HG03457 (cell line): ENCODE measurements at regions not wholly inside any gene's neighbourhood (a gene's known extent, or its start where the extent isn't known, plus 50 kb on each side); places are given as distances from the start of the nearest gene placed in this dataset.

Experiments used
- ATAC-seq: cut with Tn5 transposase; IDR thresholded peaks from one replicate; pipeline ENCODE4 v1.9.1; 2021; ENCODE audit warnings: moderate number of reproducible peaks; ENCODE audit not compliant: unreplicated experiment

GRCh38 chr22:47236718-47237117, 474.3 kb downstream of the TBC1D22A start:
- no peak for ATAC-seq

DNA sequence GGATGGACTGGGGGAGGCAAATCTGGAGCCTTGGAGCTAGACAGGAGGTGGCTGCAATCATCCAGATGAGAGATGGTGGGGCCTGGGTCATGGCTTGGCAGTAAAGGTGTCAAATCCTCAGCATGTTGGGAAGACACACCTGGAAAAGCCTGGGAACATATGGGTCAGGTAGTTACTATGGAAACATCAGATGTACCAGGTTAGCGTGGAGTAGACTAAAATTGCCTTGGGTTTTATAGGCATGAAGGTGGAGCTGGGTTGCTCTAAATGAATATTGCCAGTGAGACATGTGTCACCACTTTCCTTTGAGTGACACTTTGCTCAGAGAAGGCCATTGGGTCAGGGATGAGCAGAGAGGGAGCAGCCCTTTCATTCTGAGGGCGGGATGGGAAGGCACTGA, 473.7 kb downstream of the TBC1D22A start:
- no peak for ATAC-seq

DNA sequence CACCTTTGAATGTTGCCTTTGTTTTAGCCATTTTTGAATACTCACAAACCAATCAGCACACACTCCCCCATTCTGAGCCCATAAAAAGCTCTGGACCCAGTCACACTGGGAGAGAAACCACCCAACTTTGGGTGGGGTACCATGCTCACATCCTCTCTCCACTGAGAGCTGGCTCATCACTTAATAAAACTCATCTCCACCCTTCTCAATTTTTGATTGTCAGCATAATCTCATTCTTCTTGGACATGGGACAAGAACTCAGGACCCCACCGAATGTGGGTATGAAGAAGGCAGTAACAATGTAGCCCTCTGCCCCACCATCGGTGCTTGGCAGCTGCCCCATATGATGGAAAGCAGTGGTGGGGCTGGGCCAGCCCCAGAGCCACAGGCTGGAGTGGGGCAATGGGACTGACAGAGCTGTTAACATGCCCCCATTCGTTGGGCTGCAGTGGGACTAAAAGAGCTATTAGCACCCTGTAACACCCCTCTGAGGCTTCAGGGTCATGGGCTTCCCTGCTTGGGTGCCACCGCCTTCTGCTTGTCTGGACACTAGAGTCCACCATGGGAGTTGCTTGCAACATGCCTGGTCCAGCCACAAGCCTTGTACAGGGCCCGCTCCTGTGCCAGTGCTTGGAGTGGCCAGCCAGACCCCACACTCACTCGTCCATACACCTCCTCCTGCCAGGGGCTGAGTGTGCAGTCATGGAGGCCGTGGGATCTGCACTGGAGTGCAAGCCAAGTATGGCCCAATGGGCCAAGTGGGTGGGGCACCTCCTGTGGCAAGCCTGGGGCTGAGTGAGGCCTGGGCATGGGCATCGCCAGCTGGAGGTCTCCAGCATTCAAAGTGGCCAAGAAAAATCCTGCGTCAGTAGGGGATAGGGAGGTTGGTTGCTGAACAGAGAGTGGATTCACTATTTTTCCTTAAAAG, 471.1 kb downstream of the TBC1D22A start:
- ATAC-seq: no peak

- ATAC-seq: no peak
These were observed 470.3 kb downstream of the TBC1D22A start for GRCh38 chr22:47232753-47233152.

DNA sequence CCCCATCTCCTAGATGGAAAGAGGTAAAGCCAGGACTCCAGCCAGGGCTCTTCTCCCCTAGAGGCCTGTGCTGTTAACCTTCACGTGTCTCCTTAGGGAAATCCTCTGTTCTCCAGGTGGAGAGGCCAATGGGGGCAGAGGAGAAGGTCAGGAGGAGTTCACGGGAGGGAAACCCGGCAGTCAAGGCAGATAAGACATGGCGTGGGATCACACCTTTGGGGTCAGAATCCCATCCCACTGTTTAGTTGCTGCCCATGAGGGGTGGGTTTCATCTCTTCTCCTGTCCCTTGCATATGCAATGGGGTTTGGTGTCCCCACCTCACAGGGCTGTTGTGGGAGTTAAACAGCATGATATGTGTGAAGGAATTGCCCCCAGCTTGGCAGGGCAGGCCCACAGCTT, 469.7 kb downstream of the TBC1D22A start:
- no peak for ATAC-seq

- ATAC-seq: no peak
These were observed 469.3 kb downstream of the TBC1D22A start for GRCh38 chr22:47231759-47232158.

- ATAC-seq: no peak
These were observed 468.3 kb downstream of the TBC1D22A start for GRCh38 chr22:47230741-47231140.

DNA sequence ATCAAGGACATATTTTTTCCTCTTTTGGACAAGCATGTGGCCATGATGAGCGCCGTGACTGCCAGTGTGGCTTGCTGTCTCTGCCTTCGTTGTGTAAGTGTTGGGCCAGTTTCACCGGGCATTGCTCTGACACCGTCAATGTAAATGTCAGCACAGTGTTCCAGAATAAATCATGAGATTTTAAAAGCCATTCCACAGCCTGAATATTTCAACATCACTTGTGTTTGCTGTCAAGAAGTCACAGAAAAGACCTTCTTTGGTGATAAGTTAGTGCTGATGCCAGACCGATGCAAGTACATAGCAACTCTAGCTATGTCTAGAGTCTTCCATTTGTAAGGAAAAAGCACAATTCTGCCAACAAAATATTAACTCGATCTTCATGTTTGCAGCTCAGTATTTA, 467.8 kb downstream of the TBC1D22A start:
- ATAC-seq: no peak

GRCh38 chr22:47228767-47229166, 466.3 kb downstream of the TBC1D22A start:
- no peak for ATAC-seq

DNA sequence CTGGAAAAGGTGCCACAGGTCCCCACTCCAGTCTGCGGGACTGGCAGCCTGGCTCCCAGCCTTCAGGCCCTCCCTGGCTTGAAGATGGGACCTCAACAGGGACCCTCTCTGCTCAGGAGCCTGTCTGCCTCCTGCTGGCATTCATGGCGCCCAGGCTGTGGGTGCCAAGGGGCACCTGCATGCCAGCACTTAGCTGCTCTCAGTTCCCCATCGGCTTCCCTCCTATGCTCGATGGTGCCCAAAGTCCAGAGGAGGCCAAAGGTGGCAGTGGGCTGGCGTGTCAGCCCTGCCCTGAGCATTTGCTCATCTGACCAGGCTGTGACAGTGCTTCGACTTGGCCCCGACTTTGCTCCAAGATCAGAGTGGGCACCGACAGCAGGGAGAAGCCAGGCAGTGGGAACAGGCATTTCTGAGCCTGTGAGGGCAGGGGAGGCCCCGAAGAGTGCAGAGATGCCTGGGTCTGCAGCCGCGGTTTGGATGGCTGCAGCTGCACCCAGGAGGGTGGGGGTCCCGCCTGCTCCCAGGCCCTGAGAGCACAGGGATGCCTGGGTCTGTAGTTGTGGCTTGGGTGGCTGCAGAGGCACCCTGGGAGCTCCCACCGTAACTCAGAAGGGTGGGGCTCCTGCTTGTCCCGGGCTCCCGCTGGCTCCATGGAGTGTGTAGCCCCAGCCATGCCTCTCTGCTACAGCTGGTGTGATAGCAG, 463.6 kb downstream of the TBC1D22A start:
- no peak for ATAC-seq

GRCh38 chr22:47225080-47225930, 462.9 kb downstream of the TBC1D22A start:
- ATAC-seq: no peak
